ENCODE measurements at regions not wholly inside any gene's neighbourhood (a gene's known extent, or its start where the extent isn't known, plus 50 kb on each side); places are given as distances from the start of the nearest gene placed in this dataset.

DNA sequence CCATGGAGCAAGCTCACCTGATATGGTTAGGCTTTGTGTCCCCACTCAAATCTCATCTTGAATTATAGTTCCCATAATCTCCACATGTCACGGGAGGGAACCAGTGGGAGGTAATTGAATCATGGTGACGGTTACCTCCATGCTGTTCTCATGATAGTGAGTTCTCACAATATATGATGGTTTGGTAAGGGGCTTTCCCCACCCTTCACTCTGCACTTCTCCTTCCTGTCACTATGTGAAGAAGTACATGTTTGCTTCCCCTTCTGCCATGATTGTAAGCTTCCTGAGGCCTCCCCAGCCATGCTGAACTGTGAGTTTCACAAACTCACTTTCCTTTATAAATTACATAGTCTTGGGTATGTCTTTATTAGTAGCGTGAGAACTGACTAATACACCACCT, 435.7 kb upstream of the ID2 start:
- Histone ChIP-seq H3K27me3 (replicated peaks; ENCODE audit: insufficient read depth, low read depth, low read length, poor library complexity) (no peaks in the 10 kb centered on the region), H3K27ac (ENCODE audit: low read depth, low read length, poor library complexity, severe bottlenecking) (no peak overlapping the region), H3K4me3 (ENCODE audit: low read depth, low read length, poor library complexity, severe bottlenecking) (no peak overlapping the region), H3K4me1 (ENCODE audit: insufficient read depth, low read length, poor library complexity, severe bottlenecking) (no peaks in the 10 kb centered on the region), H3K36me3 (ENCODE audit: insufficient read depth, low read length, poor library complexity, severe bottlenecking) (no peaks in the 10 kb centered on the region), H3K9me3 (ENCODE audit: low read depth, low read length, poor library complexity, severe bottlenecking) (peaks cover 3% of the 10 kb centered on the region)
- intact Hi-C loops (cut with micrococcal nuclease; ENCODE audit: unreplicated experiment): no loop called here
- CTCF ChIA-PET: no interaction called here
- POLR2A ChIA-PET (ENCODE audit: low non-redundant PET): no interaction called here
- DNase-seq (ENCODE audit: low spot score): no peak
- TF ChIP-seq EZH2 (IDR thresholded peaks at IDR 0.05; ENCODE audit: borderline replicate concordance, low read depth, low read length, poor library complexity, severe bottlenecking): no peak
- TF ChIP-seq, protein P1, sequence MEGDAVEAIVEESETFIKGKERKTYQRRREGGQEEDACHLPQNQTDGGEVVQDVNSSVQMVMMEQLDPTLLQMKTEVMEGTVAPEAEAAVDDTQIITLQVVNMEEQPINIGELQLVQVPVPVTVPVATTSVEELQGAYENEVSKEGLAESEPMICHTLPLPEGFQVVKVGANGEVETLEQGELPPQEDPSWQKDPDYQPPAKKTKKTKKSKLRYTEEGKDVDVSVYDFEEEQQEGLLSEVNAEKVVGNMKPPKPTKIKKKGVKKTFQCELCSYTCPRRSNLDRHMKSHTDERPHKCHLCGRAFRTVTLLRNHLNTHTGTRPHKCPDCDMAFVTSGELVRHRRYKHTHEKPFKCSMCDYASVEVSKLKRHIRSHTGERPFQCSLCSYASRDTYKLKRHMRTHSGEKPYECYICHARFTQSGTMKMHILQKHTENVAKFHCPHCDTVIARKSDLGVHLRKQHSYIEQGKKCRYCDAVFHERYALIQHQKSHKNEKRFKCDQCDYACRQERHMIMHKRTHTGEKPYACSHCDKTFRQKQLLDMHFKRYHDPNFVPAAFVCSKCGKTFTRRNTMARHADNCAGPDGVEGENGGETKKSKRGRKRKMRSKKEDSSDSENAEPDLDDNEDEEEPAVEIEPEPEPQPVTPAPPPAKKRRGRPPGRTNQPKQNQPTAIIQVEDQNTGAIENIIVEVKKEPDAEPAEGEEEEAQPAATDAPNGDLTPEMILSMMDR (conservative IDR thresholded peaks at IDR 0.05; ENCODE audit: low read depth, low read length): no peak
- no TSS peak for BruUV-seq (replicated peaks)

DNA sequence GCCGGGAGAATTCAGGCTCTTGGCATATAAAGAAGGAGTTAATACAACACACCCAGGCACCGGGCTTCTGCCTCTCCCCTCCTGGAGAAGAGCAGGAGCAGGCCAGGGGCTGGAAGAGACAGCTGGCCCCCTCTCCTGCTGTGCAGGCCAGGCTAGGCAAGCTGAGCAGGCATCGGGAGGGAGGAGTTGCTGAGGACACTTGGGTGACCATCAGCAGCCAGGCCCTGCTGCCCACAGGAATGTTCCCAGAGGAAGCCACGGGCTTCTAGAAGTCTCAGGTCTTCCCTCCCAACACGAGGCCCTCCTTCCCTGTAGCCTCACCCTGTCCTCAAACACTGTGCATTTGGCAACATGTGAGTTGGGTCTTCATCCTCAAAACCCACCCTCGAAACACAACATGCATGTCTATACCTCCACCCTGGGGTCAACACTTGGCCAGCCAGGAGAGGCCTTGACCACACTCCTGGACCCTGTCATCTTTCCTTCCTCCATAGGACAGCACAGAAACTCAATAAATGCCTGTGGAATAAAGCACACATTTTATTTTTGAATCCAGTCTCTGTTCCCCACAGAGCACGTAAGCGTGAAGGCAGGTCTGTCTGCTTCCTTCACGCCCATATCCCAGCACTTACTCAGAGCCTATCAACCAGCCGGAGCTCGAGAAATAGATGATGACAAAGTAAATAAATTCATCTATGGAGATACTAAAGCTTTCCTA, 433.8 kb upstream of the ID2 start:
- TF ChIP-seq, protein P1 (conservative IDR thresholded peaks at IDR 0.05; ENCODE audit: low read depth, low read length): no peak
- no peak for TF ChIP-seq EZH2 (IDR thresholded peaks at IDR 0.05; ENCODE audit: borderline replicate concordance, low read depth, low read length, poor library complexity, severe bottlenecking)
- BruUV-seq (replicated peaks): no TSS peak
- Histone ChIP-seq H3K27ac (ENCODE audit: low read depth, low read length, poor library complexity, severe bottlenecking) (no peak overlapping the region), H3K4me3 (ENCODE audit: low read depth, low read length, poor library complexity, severe bottlenecking) (no peak overlapping the region), H3K36me3 (ENCODE audit: insufficient read depth, low read length, poor library complexity, severe bottlenecking) (no peaks in the 10 kb centered on the region), H3K27me3 (replicated peaks; ENCODE audit: insufficient read depth, low read depth, low read length, poor library complexity) (no peaks in the 10 kb centered on the region), H3K4me1 (ENCODE audit: insufficient read depth, low read length, poor library complexity, severe bottlenecking) (no peaks in the 10 kb centered on the region), H3K9me3 (ENCODE audit: low read depth, low read length, poor library complexity, severe bottlenecking) (peaks cover 3% of the 10 kb centered on the region)
- POLR2A ChIA-PET (ENCODE audit: low non-redundant PET): no interaction called here
- intact Hi-C loops (cut with micrococcal nuclease; ENCODE audit: unreplicated experiment): no loop called here
- CTCF ChIA-PET: no interaction called here
- DNase-seq (ENCODE audit: low spot score): no peak

DNA sequence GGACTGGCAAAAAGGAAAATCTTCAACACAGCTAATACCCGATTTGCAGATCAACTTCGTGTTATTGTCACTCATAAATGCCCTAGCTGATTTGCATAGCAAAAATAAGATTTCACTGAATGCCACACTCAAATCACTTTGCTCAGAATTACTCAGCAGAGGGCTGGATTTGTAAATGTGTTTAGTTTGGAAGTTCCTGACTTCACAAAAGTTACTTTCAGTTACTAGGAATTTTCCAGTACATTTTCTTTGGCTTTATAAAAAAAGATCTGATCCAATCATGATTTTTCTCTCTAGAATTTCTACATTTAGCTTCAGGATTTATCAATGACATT, 433.3 kb upstream of the ID2 start:
- DNase-seq (ENCODE audit: low spot score): no peak
- Histone ChIP-seq H3K27me3 (replicated peaks; ENCODE audit: insufficient read depth, low read depth, low read length, poor library complexity) (no peaks in the 10 kb centered on the region), H3K4me3 (ENCODE audit: low read depth, low read length, poor library complexity, severe bottlenecking) (no peak overlapping the region), H3K4me1 (ENCODE audit: insufficient read depth, low read length, poor library complexity, severe bottlenecking) (no peaks in the 10 kb centered on the region), H3K9me3 (ENCODE audit: low read depth, low read length, poor library complexity, severe bottlenecking) (peaks cover 3% of the 10 kb centered on the region), H3K27ac (ENCODE audit: low read depth, low read length, poor library complexity, severe bottlenecking) (no peak overlapping the region), H3K36me3 (ENCODE audit: insufficient read depth, low read length, poor library complexity, severe bottlenecking) (no peaks in the 10 kb centered on the region)
- TF ChIP-seq EZH2 (IDR thresholded peaks at IDR 0.05; ENCODE audit: borderline replicate concordance, low read depth, low read length, poor library complexity, severe bottlenecking): no peak
- TF ChIP-seq, protein P1 (conservative IDR thresholded peaks at IDR 0.05; ENCODE audit: low read depth, low read length): no peak
- ChIA-PET CTCF (no interaction called here), POLR2A (ENCODE audit: low non-redundant PET) (no interaction called here)
- BruUV-seq (replicated peaks): no TSS peak
- intact Hi-C loops (cut with micrococcal nuclease; ENCODE audit: unreplicated experiment): no loop called here
